VCaP (cell line): ENCODE measurements at regions not wholly inside any gene's neighbourhood (a gene's known extent, or its start where the extent isn't known, plus 50 kb on each side); places are given as distances from the start of the nearest gene placed in this dataset.
A peak's percentile ranks its signal among the peaks of the same experiment; 100 is the strongest.

Source experiments
- H3K27ac ChIP-seq: fragments of 450-650 bp; 2 replicates; pipeline ENCODE4 v1.5.1; 2017
- TF ChIP-seq, protein P1 (sequence below): fragments of 450-650 bp; conservative IDR thresholded peaks from 2 replicates; pipeline ENCODE4 v1.5.1; 2017; ENCODE audit warnings: mild to moderate bottlenecking, moderate library complexity

DNA sequence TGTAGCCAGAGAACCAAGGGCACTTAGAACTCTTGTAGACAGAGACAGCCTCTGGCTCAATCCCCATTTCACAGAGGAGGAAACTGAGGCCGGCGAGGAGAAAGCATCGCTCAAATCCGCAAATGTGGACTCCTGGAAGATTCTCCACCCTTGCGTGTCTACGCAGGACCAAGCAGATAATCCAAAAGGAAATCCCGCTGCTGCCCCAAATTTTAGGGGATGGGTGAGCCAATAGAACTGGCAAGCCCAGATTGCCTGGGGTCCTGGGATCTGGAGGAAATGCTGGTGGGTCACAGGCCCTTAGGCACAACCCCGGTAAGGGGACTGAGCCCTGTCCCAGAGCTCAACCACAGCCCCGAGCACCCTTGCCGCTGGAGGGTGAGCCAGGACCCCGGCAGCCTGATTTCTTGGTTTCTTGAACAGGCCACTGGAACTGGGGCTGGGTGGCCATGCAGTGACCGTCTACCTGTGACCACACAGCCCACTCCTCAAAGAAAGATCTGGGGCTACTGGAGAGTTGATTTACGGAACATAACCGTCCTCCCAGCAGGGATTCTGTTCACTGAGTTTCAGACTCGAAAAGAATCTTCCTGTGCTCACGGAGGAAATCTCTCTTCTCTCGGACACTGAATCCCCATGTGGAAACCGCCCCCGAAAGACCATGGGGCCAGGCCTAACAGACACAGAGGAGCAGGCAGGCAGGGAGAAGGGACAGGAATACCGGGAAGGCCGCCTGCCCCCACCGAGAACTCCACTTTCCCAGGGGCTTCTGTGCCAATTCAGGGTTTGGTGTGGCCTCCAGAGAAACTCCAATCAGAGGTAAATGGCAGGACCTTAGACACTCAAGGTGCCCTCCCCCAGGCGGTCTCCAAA, 238.4 kb downstream of the NPHP4 start:
- TF ChIP-seq, protein P1, sequence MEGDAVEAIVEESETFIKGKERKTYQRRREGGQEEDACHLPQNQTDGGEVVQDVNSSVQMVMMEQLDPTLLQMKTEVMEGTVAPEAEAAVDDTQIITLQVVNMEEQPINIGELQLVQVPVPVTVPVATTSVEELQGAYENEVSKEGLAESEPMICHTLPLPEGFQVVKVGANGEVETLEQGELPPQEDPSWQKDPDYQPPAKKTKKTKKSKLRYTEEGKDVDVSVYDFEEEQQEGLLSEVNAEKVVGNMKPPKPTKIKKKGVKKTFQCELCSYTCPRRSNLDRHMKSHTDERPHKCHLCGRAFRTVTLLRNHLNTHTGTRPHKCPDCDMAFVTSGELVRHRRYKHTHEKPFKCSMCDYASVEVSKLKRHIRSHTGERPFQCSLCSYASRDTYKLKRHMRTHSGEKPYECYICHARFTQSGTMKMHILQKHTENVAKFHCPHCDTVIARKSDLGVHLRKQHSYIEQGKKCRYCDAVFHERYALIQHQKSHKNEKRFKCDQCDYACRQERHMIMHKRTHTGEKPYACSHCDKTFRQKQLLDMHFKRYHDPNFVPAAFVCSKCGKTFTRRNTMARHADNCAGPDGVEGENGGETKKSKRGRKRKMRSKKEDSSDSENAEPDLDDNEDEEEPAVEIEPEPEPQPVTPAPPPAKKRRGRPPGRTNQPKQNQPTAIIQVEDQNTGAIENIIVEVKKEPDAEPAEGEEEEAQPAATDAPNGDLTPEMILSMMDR = no peak
- no peak overlapping the region for H3K27ac ChIP-seq

DNA sequence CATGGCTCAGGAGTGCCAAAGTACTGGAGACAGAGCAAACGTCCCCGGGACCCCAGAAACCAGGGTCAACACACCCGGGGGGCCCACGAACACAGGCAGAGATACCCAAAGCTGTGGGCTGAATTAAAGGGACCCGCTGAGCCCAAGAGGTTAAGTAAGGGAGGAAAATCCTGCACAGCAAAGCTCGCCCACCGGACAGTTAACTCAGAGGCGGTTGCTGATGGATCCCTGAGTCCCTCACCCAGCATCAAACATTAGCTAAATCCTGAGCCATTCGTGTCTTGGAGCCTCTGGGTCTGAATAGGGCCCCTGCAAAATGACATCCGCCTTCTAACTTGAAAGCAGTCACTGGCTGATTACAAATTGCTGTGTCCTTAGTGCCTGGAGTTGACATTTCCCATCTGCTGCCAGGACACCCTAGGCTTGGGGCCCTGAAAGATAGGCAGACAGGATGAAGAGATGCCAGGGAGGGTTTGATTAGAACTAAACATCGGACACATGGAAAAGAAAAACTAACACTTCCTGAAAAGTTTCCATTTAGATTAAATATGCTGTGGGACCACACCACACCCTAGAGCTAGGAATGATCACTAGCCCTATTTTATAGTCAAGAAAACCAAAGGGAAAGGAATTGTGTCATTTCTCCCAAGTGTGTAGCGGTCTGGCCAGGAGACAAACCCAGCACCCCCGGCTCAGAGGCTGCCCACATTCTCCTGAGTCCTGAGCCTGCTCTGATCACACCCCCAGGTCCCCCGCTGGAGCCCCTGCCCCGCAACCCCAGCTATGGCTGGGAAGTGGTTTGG, 239.3 kb downstream of the NPHP4 start:
- TF ChIP-seq, protein P1 = no peak
- no peak overlapping the region for H3K27ac ChIP-seq

DNA sequence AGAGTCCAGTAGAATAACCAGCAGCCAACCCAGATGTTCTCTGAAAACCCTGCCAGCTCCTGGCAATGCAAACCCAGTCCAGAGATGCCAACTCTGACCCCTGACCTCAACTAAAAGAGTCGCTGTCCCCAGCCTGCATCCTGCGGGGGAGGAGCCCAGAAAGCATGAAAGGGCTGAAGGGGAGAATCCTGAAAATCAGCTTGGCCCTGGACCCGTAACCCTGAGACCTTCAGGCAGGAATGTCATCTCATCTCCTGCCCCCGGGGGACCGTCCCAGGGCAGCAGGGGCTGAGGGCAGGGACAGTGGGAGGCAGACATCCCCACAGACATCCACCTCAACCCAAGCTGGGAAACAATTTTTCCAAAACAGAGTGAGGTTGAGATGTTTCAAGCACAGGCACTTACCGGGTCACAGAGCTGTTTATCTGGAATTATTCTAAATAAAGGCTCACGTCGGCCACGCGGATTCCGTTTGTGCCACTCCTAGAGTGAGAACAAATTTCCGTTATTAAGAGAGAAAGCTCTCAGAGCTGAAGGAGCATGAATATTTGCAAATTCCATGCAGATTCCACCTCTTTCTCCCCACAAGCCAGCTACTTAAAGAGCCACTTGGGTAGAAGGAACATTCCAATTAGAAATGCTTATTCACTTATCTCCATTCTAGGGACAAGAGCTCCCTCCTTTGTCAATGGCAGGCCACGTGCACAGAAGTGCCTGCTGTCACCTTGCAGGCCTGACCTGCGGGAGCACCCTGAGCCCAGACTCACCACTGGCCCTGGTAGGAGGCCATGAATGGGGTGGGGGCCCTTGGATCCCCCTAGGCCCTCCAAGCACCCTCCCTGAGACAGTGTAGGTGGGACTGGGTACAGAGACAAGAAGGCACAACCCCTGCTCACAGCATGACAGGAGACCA, 240.1 kb downstream of the NPHP4 start:
- TF ChIP-seq, protein P1 = peak; percentile 45
- no peak overlapping the region for H3K27ac ChIP-seq

DNA sequence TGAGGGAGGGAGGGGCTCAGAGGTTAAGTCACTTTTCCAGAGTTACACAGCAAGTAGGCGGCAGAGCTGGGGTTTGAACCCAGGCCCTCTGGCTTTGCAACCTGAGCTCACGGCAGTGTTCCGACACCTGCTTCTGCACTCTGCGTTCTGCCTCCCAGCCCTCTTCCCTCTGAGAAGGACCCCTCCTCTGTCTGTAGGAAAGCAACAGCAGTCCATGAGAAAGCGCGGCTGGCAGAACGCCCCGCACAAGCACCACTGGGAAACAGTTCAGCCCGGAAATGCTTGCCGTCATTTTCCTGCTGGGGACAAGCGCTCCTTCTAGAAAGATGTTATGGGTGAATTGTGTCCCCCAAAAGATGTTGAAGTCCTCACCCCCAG, 241.1 kb downstream of the NPHP4 start:
- TF ChIP-seq, protein P1 = no peak
- no peak overlapping the region for H3K27ac ChIP-seq

DNA sequence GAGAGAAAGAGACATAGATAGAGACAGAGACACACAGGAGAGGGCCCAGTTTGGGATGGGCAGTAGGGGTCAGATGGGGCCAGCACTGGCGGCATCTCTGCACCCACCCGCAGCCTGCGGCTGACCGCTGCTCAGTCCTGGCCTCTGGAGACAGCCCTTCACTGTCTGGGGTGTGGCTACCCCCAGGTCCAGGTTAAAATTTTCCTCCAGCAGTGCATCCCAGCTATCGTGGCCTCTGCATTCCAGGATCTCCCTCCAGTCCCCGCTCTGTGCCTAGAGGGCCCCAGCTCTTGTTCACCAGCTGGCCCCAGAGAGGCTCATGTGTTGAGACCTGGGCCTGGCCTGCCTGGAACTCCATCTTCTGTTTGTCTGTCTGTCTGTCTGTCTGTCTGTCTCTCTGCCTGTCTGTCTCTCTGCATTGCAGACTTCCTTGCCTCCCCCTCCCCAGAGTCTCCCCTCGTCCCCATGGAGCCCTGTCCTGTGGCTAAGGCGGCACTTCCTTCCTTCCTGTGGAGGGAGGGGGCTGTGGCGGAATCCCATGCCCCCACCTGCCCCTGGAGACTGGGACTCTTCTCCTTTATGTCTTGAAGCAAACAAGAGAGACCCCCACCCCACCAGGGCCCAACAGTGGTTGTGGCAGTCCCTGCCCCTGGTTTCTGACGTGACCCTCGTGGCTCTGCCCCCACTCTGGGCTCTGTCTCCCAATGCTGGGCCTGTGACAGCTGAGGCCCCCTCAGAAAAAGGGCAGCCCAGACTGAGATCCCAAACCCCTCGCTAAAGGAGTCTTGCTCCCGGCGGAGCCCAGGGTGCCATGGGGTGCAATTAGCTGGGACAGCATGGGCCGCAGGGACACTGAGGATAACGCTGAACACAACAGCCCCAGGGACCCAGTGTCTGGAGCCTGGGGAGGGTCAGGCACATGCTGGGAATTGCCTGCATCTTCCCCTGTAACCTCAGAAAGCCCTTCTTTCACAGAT, 241.8 kb downstream of the NPHP4 start:
- H3K27ac ChIP-seq = no peak overlapping the region
- TF ChIP-seq, protein P1 = no peak

DNA sequence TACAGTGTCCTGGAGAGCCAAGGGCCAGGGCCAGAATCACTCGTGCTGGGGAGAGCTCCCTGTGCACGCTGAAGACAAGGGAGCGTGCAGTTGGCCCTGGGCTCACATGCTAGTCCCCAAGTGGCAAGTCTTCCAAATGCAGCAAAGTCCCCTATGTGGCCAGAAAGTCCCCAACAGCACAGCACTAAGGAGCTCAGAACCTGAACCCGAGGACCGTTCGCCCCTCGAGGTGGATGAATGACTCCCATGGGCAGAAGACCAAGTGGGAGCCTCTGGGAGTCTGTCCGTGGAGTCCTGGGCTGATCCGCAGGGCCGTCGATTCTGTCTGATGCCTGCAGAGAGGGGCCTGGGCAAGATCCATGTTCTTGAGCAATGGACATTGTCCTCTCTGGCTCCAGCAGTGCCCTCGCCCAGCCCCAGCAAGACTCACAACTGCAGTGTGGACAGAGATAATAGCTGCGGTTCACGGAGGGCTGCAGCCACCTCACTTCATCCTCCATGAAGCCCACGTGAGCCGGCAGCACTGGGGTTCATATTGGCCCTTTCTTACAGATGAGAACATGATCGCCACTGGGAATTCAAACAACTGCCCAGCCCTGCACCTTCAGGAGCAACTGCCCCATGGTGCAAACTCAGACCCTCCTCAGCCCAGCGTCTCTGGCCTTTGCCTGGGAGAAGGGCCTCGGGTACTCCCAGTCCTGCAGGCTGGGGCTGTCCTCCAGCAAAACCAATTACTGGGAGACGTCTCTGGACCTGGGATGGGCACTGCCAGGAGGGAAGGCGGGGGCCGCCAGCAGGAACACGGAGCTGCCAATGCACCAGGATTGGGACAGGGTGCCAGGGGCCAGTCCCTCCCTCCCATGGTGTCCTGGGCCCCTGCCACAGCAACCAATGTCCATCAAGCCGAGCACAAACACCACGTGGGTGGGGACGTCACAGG, 243.7 kb downstream of the NPHP4 start:
- TF ChIP-seq, protein P1 = no peak
- no peak overlapping the region for H3K27ac ChIP-seq
